HS-5 (cell line): ENCODE measurements at regions not wholly inside any gene's neighbourhood (a gene's known extent, or its start where the extent isn't known, plus 50 kb on each side); places are given as distances from the start of the nearest gene placed in this dataset.
"Not testable (repeated sequence)": the region's sequence is repeated elsewhere in the genome, so short reads cannot be mapped to it uniquely, and the experiment has no call there.

ENCODE experiments used
- DNase-seq: peaks from one replicate; pipeline ENCODE4 v3.0.0-alpha.2; 2012; ENCODE audit warnings: low read depth

DNA sequence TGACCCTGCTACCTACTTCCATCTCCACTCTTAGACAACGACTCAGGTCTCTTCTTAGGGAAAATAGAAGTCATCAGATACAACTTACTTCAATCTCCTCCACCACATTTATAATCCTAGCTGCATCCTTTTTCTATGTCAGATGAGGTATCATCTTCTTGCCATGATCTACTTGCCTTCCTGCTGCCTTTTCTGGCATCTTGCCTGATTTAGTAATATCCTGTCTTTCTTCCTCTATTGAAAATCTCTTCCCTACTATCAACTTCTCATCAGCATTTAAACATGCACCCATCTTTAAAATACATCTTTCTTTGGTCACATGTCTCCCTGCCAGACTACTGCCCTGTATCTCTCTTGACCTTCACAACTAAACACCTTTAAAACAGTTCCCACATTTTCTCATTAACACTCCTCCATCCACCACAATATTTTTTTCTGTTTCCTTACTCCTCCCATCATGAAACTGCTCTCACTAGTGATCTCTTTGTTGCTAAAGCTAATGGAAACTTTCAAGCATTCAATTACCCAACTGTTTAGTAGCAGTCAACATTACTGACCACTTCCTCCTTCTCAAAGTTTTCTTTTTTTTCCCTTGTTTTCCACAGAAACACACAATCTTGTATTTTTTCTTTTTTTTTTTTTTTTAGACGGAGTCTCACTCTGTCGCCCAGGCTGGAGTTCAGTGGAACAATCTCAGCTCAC is 100.8 kb upstream of the CXorf66 start:
- DNase-seq, result no peak

DNA sequence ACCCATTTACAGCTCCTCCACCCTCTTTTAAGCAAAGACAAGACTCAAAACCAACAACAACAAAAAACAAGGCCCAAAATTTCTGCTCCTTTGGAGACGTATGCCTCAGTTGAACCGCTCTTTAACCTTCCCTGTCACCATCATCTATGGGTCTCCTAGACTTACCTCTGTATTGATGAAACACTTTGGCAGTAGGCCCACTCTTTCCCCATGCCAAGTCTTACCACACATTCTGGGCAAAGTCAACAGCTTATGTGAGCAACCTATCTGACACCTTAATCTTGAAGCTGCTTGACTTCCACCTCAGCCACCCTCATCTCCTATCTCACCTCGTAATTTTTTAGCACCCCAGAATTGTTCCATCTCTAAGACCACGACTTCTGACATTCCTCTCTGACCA is 99.7 kb upstream of the CXorf66 start:
- no peak for DNase-seq

DNA sequence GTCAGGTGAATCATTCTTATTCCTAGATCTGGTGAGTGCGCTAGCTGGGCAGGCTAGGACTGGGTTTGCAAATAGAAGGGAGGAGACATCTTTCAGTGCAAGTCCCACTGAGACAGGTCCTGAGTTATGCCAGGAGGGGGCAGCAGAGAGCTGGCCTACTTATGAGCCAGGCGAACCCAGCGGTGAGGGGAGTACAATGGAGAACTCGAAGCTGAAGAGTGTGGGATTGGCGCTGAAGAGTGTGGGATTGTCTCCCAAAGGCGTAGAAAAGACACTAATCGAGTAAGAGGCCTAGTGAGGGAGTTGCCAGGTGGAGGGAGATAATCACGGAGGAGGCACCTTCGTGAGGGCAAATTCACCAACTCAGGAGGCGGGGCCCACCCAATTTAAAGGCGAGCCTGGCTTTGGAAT is 91.7 kb upstream of the CXorf66 start:
- DNase-seq, result peak; percentile 29

DNA sequence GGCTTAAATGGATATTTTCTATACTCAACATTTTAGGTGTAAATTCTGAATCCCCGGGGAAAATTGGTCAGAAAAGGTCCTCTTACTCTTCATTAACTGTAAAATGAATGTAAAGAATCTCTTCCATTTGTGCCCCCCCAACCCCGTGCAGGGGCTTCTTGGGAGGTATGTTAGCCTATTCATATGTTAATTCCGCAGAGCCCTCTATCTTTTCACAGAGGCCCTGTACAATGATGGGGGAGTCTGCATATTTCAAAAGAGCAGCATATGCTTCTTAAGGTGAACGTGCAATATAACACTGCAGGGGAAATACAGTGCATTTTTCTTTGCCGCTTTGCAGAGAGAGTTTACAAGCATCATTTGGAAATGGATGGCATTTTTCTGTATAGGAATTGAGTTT is 88.5 kb upstream of the CXorf66 start:
- DNase-seq, result no peak

DNA sequence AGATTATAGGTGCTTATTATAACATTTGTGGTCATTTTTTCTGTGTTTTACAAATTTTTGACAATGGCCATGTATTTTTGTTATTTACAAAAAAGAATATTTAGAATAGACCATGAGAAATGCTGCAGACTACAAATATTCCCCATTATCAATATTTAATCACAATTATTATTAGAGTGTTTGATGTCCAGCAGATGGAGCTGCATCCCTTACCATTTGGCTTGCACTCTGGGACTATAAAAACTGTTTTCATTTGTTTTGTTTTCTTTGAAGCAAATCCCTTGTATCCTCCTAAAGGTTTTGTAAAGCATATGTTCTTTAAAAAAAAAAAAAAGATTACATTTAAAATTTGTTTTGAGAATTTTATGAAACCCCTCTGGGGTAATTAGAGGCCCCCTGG is 85.6 kb upstream of the CXorf66 start:
- no peak for DNase-seq

DNA sequence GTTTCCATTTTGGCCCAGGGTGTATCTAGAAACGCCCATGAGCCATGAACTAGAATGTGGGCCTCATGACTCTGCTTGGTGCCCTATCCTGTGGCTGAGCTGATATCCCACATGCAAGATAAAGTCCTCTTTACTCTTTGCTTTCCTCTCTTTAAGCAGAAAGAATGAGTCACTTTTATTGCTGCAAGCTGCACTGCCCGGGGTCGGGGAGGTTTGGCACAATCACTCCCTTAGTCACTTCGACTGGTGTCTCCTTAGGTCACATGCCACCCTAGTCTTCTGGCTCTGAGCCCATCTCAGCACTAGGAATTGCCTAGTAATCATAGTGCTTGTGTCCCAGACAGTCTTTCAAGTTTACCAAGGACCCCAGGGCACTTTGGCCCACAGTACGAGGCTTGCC is 75.1 kb upstream of the CXorf66 start:
- DNase-seq, result peak; percentile 39

DNA sequence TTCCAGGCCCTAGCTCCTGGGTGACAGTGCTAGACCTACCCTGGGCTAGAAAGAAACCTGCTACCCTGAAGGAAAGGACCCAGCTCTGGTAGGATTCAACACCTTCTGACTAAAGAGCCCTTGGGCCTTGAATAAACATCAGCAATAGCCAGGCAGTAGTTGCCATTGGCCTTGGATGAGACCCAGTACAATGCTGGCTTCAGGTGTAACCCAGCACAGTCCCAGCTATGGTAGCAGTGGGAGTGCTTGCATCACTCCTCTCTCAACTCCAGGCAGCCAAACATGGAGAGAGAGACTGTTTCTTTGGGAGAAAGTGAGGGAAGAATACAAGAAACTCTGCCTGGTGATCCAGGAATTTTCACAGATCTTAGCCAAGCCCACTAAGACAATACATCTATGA is 73.5 kb upstream of the CXorf66 start:
- DNase-seq, result no peak

DNA sequence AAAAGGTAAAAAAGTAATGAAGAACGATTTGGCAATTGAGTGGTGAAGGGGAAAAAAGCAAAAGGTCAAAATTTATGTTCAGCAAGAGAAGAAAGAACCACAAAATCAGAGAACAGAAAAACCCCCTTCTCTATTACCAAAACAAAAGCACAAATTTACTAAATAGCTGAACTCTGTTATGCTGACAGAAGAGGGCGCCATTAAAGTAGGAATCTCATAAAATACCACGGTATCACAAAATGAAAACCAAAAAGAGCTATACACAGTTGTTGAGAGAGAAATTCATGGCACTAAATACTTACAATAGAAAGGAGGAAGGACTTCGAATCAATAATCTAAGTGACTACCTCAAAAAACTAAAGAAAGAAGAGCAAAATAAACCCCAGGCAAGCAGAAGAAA is 69.6 kb upstream of the CXorf66 start:
- no peak for DNase-seq

DNA sequence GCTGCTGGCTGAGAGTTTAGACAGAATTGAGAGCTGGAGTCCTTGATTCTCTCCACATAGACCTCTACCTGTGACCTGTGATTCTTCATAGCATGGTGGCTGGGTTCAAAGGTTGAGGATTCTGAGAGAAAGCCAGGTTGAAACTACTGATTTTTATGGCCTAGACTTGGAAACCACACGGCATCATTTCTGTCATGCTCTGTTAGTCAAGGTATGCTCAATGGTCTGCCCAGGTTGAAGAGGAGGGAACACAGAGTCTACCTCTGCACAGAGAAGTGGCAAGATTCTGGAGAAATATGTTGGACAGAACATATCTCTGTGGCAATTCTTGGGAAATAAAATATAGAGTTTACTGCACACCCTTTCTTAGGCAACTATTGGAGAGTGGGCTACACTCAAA is 57.2 kb upstream of the CXorf66 start:
- no peak for DNase-seq

DNA sequence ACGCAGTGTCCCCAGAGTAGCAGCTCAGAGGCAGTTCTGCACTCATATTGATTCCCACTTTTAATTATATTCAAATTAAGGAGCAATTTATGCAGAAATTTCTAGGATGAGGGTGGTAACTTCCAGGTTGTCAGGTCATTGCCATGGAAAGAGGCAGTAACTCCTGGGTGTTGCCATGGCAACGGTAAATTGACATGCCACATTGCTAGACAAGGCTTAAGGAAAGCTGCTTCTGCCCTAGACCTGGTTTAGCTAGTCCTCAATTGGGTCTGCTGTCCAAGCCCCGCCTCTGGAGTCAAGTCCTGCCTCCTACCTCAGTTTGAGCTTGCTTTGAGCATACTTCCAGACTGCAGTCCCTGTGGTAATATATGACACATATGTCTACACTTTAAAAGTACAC is 53.8 kb upstream of the CXorf66 start:
- DNase-seq, result not testable (repeated sequence)
